GM12878 (cell line): ENCODE measurements at regions not wholly inside any gene's neighbourhood (a gene's known extent, or its start where the extent isn't known, plus 50 kb on each side); places are given as distances from the start of the nearest gene placed in this dataset.

Experiments used
- ATAC-seq: fragments of 200-7000 bp; cut with Tn5 transposase; 3 replicates; pipeline ENCODE4 v1.9.1; 2020; ENCODE audit warnings: mild to moderate bottlenecking, moderate library complexity
- BruUV-seq: library from RNA; stranded (reverse); fragments of 400-500 nt; replicated peaks from 2 replicates; lab custom pipeline; 2021; lab: Mats Ljungman, UMichigan
- CTCF ChIA-PET: fragments of 300-600 bp; sonication (Branson Sonifier 250); formaldehyde crosslinking; extraction: SDS; loops from one replicate; lab custom pipeline; 2021; ENCODE audit warnings: inconsistent platforms; lab: Yijun Ruan, JAX
- POLR2A ChIA-PET: fragments of 350-600 bp; formaldehyde crosslinking; extraction: SDS; loops from one replicate; lab custom pipeline; 2021; ENCODE audit warnings: inconsistent platforms; lab: Charles Lee
- RAD21 ChIA-PET: fragments of 300-600 bp; sonication (Branson Sonifier 250); formaldehyde crosslinking; loops from one replicate; lab custom pipeline; 2023; ENCODE audit warnings: antibody characterized with exemption; ENCODE audit not compliant: unreplicated experiment; lab: Charles Lee
- SMC1A ChIA-PET: fragments of 300-600 bp; sonication (Branson Sonifier 250); formaldehyde crosslinking; loops from one replicate; lab custom pipeline; 2023; ENCODE audit not compliant: unreplicated experiment, uncharacterized antibody; lab: Charles Lee
- DNase-seq: peaks from one replicate; pipeline ENCODE4 v3.0.0-alpha.2; 2011; ENCODE audit warnings: low read depth, low spot score
- FAIRE-seq: peaks from 3 replicates; lab custom pipeline; 2011; peaks lifted over from hg19 to GRCh38; lab: Jason Lieb, UNC
- H2AFZ ChIP-seq: 2 replicates; pipeline ENCODE4 v1.6.0; 2011; ENCODE audit warnings: low read depth, low read length, control low read depth; ENCODE audit not compliant: control insufficient read depth
- H3K27ac ChIP-seq: 2 replicates; pipeline ENCODE4 v1.5.1; 2011; ENCODE audit warnings: control low read depth; ENCODE audit not compliant: control insufficient read depth, insufficient read depth
- H3K27me3 ChIP-seq, 2 experiments: replicated peaks in 1 of 2; 2 replicates each; pipeline versions ENCODE4 v1.6.0 to v1.6.1; 2011; ENCODE audit warnings: low read length in 1 of 2; ENCODE audit not compliant: control insufficient read depth in 2 of 2, insufficient read depth in 2 of 2
- H3K36me3 ChIP-seq, 2 experiments: 2 replicates each; pipeline ENCODE4 v1.5.1; 2011; ENCODE audit warnings: low read length in 1 of 2; ENCODE audit not compliant: control insufficient read depth in 2 of 2, insufficient read depth in 2 of 2
- H3K4me1 ChIP-seq: 2 replicates; pipeline ENCODE4 v1.6.1; 2011; ENCODE audit warnings: mild to moderate bottlenecking, low read length, moderate library complexity, mixed read lengths; ENCODE audit not compliant: control insufficient read depth, insufficient read depth
- H3K4me2 ChIP-seq: 2 replicates; pipeline ENCODE4 v1.6.0; 2011; ENCODE audit warnings: control low read depth; ENCODE audit not compliant: control insufficient read depth, insufficient read depth
- H3K4me3 ChIP-seq: fragments of 200-600 bp; sonication (generic); 2 replicates; pipeline ENCODE4 v1.5.1; 2016
- H3K79me2 ChIP-seq: 2 replicates; pipeline ENCODE4 v1.6.0; 2011; ENCODE audit warnings: low read length; ENCODE audit not compliant: control insufficient read depth, insufficient read depth
- H3K9ac ChIP-seq: 2 replicates; pipeline ENCODE4 v1.8.0; 2011; ENCODE audit warnings: low read length, control low read depth, mixed read lengths; ENCODE audit not compliant: control insufficient read depth, insufficient read depth
- H3K9me3 ChIP-seq: replicated peaks from 3 replicates; pipeline ENCODE4 v1.5.1; 2011; ENCODE audit warnings: mild to moderate bottlenecking, low read length; ENCODE audit not compliant: control insufficient read depth, insufficient read depth
- H4K20me1 ChIP-seq: 2 replicates; pipeline ENCODE4 v1.6.0; 2011; ENCODE audit not compliant: control insufficient read depth, insufficient read depth
- ASH2L ChIP-seq: fragments of 300-600, 200-600 bp; sonication (generic); IDR thresholded peaks from 2 replicates; pipeline ENCODE4 v1.6.1; 2017; ENCODE audit warnings: low read depth, mild to moderate bottlenecking, borderline replicate concordance
- CHD4 ChIP-seq: fragments of 200-600 bp; sonication (generic); IDR thresholded peaks from 2 replicates; pipeline ENCODE4 v1.6.1; 2016; ENCODE audit warnings: mild to moderate bottlenecking
- NFIC ChIP-seq: IDR thresholded peaks from 2 replicates; pipeline ENCODE4 v1.6.1; 2012; ENCODE audit warnings: low read depth, mild to moderate bottlenecking, inconsistent platforms, low read length, moderate library complexity
- RCOR1 ChIP-seq: conservative IDR thresholded peaks from 2 replicates; pipeline ENCODE4 v1.6.1; 2012; ENCODE audit warnings: low read depth, low read length, improper control_type of control experiment
- SMAD5 ChIP-seq: IDR thresholded peaks from 2 replicates; pipeline ENCODE4 v1.6.1; 2016; ENCODE audit warnings: antibody characterized with exemption, low read depth
- SP1 ChIP-seq: IDR thresholded peaks from one replicate; pipeline ENCODE4 v1.6.1; 2011; ENCODE audit warnings: low read depth, low read length
- WGBS: methylation state at CpG from one replicate; pipeline ENCODE4 v1.1.6; 2016; ENCODE audit warnings: low lambda C conversion rate; ENCODE audit not compliant: insufficient replicate concordance, insufficient coverage; ENCODE audit errors: missing lambda C conversion rate; 5-methylcytosine and 5-hydroxymethylcytosine counted together
- in situ Hi-C: fragments of 300-500 bp; cut with MboI; formaldehyde crosslinking; loops from 9 replicates; pipeline ENCODE4 v1.14.3; 2018; ENCODE audit warnings: mixed read lengths
- intact Hi-C: fragments of 100-400 bp; cut with micrococcal nuclease; formaldehyde crosslinking; loops from one replicate; pipeline ENCODE4 v1.14.2; 2022; ENCODE audit not compliant: unreplicated experiment
- TF ChIP-seq, protein P1 (sequence below): IDR thresholded peaks from 2 replicates; pipeline ENCODE4 v1.6.1; 2012; ENCODE audit warnings: mild to moderate bottlenecking, low read depth, low read length
- TF ChIP-seq, protein P2 (sequence below): fragments of 450-650 bp; IDR thresholded peaks from 2 replicates; pipeline ENCODE4 v1.6.1; 2016; ENCODE audit warnings: mild to moderate bottlenecking, moderate library complexity, borderline replicate concordance
- TF ChIP-seq, protein P3 (sequence below): fragments of 450-650 bp; formaldehyde crosslinking; IDR thresholded peaks from 2 replicates; pipeline ENCODE4 v1.4.0; 2022; ENCODE audit warnings: mild to moderate bottlenecking, moderate library complexity

DNA sequence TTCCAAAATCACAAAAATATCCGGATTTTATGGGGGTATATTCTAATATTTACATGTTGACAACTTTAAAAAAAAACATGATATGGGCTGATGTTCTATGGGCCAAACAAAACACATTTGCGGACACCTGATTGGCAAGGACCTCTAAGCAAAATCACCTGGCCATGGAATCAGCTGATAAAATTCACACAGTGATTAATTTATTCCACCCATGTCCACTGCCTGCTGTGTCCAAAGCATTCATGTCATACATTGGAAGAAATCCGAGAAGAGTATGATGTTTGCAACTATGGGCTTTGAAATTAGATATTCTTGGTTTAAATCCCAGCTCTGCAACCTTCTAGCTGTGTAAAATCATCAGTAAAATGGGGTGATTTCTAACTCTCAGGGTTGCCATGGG, 538.7 kb downstream of the HAPSTR1 start:
- 18% methylated on average over 3 of the region's 3 CpGs for WGBS
- no peak for FAIRE-seq

More for the DNA sequence above, 538.7 kb downstream of the HAPSTR1 start:
- BruUV-seq = no TSS peak
- intact Hi-C loops = no loop called here
- ATAC-seq (no peak), DNase-seq (no peak)
- Histone ChIP-seq H3K27ac (no peak overlapping the region), H3K9ac (no peak overlapping the region), H4K20me1 (no peaks in the 10 kb centered on the region), H3K4me3 (no peak overlapping the region), H3K36me3 (no peaks in the 10 kb centered on the region), H3K27me3 (no peaks in the 10 kb centered on the region), H3K4me2 (no peak overlapping the region), H2AFZ (no peak overlapping the region), H3K4me1 (no peaks in the 10 kb centered on the region), H3K79me2 (no peaks in the 10 kb centered on the region), H3K9me3 (no peaks in the 10 kb centered on the region)
- no peak for TF ChIP-seq SP1
- TF ChIP-seq, protein P1, sequence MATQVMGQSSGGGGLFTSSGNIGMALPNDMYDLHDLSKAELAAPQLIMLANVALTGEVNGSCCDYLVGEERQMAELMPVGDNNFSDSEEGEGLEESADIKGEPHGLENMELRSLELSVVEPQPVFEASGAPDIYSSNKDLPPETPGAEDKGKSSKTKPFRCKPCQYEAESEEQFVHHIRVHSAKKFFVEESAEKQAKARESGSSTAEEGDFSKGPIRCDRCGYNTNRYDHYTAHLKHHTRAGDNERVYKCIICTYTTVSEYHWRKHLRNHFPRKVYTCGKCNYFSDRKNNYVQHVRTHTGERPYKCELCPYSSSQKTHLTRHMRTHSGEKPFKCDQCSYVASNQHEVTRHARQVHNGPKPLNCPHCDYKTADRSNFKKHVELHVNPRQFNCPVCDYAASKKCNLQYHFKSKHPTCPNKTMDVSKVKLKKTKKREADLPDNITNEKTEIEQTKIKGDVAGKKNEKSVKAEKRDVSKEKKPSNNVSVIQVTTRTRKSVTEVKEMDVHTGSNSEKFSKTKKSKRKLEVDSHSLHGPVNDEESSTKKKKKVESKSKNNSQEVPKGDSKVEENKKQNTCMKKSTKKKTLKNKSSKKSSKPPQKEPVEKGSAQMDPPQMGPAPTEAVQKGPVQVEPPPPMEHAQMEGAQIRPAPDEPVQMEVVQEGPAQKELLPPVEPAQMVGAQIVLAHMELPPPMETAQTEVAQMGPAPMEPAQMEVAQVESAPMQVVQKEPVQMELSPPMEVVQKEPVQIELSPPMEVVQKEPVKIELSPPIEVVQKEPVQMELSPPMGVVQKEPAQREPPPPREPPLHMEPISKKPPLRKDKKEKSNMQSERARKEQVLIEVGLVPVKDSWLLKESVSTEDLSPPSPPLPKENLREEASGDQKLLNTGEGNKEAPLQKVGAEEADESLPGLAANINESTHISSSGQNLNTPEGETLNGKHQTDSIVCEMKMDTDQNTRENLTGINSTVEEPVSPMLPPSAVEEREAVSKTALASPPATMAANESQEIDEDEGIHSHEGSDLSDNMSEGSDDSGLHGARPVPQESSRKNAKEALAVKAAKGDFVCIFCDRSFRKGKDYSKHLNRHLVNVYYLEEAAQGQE = no peak
- no peak for TF ChIP-seq ASH2L
- TF ChIP-seq, protein P2, sequence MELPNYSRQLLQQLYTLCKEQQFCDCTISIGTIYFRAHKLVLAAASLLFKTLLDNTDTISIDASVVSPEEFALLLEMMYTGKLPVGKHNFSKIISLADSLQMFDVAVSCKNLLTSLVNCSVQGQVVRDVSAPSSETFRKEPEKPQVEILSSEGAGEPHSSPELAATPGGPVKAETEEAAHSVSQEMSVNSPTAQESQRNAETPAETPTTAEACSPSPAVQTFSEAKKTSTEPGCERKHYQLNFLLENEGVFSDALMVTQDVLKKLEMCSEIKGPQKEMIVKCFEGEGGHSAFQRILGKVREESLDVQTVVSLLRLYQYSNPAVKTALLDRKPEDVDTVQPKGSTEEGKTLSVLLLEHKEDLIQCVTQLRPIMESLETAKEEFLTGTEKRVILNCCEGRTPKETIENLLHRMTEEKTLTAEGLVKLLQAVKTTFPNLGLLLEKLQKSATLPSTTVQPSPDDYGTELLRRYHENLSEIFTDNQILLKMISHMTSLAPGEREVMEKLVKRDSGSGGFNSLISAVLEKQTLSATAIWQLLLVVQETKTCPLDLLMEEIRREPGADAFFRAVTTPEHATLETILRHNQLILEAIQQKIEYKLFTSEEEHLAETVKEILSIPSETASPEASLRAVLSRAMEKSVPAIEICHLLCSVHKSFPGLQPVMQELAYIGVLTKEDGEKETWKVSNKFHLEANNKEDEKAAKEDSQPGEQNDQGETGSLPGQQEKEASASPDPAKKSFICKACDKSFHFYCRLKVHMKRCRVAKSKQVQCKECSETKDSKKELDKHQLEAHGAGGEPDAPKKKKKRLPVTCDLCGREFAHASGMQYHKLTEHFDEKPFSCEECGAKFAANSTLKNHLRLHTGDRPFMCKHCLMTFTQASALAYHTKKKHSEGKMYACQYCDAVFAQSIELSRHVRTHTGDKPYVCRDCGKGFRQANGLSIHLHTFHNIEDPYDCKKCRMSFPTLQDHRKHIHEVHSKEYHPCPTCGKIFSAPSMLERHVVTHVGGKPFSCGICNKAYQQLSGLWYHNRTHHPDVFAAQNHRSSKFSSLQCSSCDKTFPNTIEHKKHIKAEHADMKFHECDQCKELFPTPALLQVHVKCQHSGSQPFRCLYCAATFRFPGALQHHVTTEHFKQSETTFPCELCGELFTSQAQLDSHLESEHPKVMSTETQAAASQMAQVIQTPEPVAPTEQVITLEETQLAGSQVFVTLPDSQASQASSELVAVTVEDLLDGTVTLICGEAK = no peak
- TF ChIP-seq CHD4 = no peak
- TF ChIP-seq, protein P3, sequence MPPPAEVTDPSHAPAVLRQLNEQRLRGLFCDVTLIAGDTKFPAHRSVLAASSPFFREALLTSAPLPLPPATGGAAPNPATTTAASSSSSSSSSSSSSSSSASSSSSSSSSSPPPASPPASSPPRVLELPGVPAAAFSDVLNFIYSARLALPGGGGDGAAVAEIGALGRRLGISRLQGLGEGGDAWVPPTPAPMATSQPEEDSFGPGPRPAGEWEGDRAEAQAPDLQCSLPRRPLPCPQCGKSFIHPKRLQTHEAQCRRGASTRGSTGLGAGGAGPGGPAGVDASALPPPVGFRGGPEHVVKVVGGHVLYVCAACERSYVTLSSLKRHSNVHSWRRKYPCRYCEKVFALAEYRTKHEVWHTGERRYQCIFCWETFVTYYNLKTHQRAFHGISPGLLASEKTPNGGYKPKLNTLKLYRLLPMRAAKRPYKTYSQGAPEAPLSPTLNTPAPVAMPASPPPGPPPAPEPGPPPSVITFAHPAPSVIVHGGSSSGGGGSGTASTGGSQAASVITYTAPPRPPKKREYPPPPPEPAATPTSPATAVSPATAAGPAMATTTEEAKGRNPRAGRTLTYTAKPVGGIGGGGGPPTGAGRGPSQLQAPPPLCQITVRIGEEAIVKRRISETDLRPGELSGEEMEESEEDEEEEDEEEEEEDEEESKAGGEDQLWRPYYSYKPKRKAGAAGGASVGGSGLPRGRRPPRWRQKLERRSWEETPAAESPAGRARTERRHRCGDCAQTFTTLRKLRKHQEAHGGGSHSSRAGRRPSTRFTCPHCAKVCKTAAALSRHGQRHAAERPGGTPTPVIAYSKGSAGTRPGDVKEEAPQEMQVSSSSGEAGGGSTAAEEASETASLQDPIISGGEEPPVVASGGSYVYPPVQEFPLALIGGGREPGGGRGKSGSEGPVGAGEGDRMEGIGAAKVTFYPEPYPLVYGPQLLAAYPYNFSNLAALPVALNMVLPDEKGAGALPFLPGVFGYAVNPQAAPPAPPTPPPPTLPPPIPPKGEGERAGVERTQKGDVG (CRISPR knock-in tag) = no peak
- TF ChIP-seq RCOR1 = no peak
- no peak for TF ChIP-seq NFIC
- no peak for TF ChIP-seq SMAD5
- ChIA-PET RAD21 (no interaction called here), POLR2A (no interaction called here), CTCF (no interaction called here), SMC1A (interaction anchor here (0.6 kb wide), 1 partner anchor 1241 kb away, joined by 3 read pairs; no protein-coding TSS in a partner anchor)
- in situ Hi-C loops = no loop called here
